ENCODE measurements at regions not wholly inside any gene's neighbourhood (a gene's known extent, or its start where the extent isn't known, plus 50 kb on each side); places are given as distances from the start of the nearest gene placed in this dataset.

DNA sequence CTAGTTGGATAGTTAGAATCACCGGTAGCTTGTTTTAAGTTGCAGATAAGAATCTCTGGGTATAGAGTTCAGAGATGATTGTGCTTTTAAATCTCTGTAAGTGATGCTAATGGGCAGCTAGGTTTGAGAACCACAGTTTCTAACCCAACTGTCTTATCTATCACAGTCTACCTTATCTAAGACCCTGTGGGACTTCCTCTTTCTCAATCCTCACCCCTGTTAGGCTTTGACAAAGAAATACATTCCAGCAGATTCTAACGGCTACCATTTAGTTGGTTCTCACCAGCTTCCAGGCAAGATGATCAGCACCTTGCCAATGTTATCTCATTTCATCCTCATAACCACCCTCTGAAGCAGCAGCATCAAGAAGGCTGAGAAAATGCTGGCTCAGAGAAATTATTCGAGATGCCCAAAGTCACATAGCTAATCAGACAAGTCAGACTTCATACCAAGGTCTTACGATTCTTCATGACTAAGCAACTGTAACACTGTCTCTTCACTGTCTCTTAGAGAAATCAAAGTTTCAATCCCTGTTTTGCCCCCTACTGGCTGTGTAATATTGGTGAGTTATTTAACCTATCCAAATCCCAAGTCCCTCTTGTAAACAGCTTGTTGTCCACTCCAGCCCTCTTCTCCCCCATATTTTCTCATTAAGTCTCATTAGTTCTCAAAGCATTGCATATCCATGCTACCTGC lies 192.4 kb upstream of the API5 start:
- no peak for TF ChIP-seq POLR2A (IDR thresholded peaks at IDR 0.05)
- TF ChIP-seq, protein P1, sequence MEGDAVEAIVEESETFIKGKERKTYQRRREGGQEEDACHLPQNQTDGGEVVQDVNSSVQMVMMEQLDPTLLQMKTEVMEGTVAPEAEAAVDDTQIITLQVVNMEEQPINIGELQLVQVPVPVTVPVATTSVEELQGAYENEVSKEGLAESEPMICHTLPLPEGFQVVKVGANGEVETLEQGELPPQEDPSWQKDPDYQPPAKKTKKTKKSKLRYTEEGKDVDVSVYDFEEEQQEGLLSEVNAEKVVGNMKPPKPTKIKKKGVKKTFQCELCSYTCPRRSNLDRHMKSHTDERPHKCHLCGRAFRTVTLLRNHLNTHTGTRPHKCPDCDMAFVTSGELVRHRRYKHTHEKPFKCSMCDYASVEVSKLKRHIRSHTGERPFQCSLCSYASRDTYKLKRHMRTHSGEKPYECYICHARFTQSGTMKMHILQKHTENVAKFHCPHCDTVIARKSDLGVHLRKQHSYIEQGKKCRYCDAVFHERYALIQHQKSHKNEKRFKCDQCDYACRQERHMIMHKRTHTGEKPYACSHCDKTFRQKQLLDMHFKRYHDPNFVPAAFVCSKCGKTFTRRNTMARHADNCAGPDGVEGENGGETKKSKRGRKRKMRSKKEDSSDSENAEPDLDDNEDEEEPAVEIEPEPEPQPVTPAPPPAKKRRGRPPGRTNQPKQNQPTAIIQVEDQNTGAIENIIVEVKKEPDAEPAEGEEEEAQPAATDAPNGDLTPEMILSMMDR (IDR thresholded peaks at IDR 0.05): no peak

Data from stomach (tissue), 4 donors.